Limb (tissue), 2 donors: ENCODE measurements at regions not wholly inside any gene's neighbourhood (a gene's known extent, or its start where the extent isn't known, plus 50 kb on each side); places are given as distances from the start of the nearest gene placed in this dataset.
"Not testable (repeated sequence)": the region's sequence is repeated elsewhere in the genome, so short reads cannot be mapped to it uniquely, and the experiment has no call there.

Experiments used
- DNase-seq, 2 donors: peaks; one replicate each; pipeline ENCODE4 v3.0.0-alpha.2; 2016; ENCODE audit errors: extremely low spot score in 2 of 2

DNA sequence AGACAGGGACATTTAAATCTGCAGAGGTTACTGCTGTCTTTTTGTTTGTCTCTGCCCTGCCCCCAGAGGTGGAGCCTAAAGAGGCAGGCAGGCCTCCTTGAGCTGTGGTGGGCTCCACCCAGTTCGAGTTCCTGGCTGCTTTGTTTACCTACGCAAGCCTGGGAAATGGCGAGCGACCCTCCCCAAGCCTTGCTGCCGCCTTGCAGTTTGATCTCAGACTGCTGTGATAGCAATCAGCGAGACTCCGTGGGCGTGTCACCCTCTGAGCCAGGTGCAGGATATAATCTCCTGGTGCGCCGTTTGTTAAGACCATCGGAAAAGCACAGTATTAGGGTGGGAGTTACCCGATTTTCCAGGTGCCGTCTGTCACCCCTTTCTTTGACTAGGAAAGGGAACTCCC lies 93.3 kb downstream of the ANKRD30BL start:
- not testable (repeated sequence) for DNase-seq

DNA sequence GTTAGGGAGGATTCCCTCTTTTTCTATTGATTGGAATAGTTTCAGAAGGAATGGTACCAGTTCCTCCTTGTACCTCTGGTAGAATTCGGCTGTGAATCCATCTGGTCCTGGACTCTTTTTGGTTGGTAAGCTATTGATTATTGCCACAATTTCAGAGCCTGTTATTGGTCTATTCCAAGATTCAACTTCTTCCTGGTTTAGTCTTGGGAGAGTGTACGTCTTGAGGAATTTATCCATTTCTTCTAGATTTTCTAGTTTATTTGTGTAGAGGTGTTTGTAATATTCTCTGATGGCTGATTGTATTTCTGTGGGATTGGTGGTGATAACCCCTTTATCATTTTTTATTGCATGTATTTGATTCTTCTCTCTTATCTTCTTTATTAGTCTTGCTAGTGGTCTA lies 96.4 kb downstream of the ANKRD30BL start:
- DNase-seq, result not testable (repeated sequence)

DNA sequence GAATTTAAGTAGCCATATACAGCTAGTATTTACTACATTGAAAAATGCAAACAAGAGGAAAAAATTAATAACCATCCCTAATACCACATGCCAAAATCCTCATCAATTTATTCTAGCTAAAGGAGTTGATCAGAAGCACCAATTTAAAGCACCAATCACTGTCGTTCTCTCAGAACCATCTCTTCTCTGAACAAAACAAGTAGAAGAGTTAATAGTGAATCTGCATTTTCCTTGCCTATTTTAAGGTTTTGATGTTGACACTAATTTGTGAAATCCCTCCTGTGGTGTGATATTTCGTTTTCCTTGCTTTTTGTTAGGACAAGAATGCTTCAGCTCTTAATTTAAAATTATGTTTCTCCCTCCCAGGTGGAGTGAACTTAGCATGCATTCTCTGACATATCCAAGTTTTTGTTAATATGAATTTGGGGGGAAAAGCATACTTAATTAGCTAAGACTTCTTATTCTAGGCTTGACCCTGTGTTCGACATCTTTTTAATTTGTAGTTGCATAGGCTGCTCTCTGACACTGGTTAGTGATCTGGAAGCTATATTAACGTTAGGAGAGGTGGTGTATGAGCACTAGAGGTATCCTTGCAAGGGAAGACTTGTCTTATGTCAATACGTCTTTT lies 122.0 kb downstream of the ANKRD30BL start:
- not testable (repeated sequence) for DNase-seq

DNA sequence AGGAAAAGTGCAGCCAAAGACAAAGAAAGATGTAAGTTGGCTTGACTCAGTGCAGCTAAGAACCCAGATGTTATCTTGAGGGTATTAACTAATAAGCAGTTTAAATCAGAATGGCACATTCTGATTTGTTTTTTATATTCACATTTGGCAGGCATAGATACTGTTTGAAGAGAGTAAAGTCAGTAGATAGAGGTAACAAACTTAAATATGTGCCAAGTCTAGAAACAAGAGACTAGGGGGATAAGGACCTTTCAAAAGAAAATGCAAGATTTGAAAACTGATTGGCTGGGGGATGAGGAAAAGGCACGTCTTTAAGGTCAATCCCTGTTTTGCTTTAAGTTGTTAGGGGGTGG lies 122.9 kb downstream of the ANKRD30BL start:
- not testable (repeated sequence) for DNase-seq

DNA sequence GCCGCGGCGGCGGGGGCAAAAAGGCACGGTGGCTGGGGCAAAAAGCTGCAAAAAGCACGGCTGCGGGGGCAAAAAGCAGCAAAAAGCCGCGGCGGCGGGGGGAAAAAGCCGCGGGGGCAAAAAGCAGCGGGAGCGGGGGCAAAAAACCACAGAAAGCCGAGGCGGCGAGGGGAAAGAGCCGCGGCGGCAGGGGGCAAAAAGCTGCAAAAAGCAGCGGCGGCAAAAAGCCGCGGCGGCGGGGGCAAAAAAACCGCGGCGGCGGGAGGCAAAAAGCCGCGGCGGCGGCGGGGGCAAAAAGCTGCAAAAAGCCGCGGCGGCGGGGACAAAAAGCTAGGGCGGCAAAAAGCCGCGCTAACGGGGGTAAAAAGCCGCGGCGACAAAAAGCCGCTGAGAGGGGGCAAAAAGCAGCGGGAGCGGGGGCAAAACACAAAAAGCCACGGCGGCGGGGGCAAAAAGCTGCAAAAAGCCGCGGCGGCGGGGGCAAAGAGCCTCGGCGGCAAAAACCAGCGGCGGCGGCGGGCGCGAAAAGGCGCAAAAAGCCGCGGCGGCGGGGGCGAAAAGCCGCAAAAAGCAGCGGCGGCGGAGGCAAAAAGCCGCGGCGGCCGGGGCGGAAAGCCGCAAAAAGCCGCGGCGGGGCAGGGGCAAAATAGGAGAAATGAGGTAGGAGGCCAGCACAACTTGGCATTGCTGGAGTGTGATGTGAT lies 123.4 kb downstream of the ANKRD30BL start:
- peak in 1 of 2 donors; percentile 47 for DNase-seq

DNA sequence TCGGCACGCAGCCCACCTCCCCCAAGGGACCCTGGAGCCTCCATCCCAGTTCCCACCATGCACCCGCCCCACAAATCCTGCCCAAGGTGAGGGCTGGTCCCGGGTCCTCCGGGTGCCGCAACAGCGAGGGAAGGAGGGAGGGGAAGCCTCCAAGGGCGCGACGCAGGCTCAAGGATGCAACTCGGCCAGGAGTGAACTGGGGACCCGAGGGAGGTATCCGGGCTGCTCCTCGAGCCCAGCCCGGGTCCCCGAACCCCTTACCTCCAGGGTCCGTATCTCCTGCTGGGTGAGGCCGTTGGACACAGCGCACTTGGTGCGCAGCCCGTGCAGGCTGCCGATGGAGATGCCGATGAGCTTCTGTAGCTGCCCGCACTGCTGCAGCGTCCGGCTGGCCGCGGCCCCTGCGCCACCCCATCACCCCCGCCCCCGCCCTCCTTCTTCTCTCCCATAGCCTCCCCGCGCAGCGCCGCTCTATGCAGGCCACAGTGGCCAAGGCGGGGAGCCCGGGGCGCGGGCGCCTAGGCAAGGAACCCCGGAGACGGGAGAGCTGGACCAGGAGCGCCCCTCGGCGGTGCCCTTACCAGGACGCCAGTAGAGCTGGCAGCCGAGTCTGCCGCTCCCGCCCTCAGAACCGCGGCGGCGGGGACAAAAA lies 124.1 kb downstream of the ANKRD30BL start:
- DNase-seq, result peak in 1 of 2 donors; percentile 67

DNA sequence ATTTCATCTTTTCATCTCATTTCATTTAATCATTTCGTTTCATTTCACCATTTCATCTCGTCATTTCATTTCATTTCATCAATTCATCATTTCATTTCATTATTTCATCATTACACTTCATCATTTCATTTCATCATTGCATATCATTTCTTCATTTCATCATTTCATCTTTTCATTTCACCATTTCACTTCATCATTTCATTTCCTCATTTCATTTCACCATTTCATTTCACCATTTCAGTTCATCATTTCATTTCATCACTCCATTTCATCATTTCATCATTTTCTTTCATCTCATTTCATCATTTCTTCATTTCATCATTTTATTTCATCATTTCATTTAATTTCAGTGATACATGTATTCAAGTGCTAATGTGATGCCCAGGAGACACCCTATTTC lies 127.1 kb downstream of the ANKRD30BL start:
- no peak for DNase-seq

DNA sequence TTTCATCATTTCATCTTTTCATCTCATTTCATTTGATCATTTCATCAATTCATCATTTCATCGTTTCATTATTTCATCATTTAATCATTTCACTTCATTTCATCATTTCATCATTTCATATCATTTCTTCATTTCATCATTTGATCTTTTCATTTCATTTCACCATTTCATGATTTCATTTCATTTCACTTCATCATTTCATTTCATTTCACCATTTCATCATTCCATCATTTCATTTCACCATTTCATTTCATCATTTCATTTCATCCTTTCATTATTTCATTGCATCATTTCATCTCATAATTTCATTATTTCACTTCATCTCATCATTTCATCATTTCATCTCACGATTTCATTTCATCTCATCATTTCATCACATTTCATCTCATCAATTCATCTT lies 127.8 kb downstream of the ANKRD30BL start:
- no peak for DNase-seq

DNA sequence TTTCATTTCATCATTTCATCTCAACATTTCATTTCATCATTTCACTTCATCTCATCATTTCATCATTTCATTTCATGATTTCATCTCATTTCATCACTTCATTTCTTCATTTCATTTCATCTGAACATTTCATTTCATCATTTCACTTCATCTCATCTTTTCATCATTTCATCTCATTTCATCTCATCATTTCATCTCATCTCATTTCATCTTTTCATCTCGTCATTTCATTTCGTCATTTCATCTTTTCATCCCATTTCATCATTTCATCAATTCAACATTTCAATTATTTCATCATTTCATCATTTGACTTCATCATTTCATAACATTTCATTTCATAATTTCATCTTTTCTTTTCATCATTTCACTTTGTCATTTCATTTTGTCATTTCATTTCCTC lies 128.4 kb downstream of the ANKRD30BL start:
- DNase-seq, result no peak

DNA sequence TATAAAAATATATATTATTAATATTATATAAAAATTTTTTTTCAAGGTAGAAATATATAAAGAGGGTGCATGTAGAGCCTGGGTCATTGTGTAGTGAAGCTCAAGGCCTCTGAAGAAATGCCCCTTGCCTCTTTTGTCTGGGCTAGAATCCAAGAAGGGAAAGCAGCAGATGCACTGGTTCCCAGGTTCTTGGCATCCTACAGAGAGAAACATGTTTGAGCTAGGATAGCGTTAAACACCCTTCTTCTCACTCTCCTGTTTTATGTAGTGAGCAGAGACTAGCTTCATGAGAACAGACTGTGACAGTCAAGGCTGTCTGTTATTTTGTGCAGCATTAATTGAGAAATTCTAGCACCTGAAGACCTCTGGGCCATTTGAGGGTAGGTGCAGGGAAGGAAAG lies 149.7 kb downstream of the ANKRD30BL start:
- DNase-seq, result not testable (repeated sequence)

DNA sequence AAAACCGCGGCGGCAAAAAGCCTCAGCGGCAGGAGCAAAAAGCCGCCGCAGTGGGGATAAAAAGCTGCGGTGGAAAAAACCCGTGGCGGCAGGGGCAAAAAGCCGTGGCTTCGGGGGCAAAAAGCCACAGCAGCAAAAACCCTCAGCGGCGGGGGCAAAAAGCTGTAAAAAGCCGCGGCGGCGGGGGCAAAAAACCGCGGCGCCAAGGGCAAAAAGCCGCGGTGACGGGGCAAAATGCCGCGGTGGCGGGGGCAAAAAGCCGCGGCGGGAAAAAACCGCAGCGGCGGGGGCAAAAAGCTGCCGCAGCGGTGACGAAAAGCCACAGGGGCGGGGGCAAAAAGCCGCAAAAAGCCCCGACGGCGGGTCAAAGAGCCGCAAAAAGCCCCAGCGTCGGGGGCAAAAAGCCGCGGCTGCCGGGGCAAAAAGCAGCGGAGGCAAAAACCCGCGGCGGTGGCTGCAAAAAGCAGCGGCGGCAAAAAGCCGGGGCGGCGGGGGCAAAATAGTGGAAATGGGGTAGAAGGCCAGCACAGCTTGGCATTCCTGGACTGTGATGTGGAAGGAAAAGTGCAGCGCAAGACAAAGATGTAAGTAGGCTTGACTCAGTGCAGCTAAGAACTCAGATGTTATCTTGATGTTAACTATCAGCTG lies 151.8 kb downstream of the ANKRD30BL start:
- DNase-seq, result peak in 1 of 2 donors; percentile 42

DNA sequence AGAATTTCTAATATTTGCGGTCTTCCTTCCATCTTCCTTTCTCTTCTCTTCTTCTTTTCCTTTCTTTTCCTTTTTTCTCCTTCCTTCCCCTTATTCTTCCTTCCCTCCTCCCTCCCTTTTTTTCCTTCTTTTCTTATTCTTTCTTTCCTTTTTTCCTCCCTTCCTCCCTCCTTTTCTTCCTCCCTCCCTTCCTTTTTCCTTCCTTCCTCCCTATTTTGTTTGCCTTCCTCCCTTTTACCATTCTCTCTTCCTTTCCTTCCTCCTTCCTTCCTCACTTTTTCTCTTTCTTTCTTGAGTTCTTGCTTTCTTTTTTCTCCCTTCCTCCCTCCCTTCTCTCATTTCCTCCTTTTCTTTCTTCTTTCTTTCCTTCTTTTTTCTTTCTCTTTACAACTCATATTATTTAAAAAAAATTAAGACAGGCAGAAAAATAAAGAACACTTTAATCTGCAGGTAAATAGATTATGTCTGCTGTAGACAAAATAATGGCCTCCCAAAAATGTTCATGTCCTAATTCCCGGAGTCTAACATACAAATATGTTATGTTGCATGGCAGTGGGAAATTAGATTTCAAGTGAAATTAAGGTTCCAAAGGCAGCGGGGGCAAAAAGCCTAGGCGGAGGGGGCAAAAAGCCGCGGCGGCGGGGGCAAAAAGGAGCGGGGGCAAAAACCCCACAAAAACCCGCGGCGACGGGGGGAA lies 152.4 kb downstream of the ANKRD30BL start:
- DNase-seq, result no peak

DNA sequence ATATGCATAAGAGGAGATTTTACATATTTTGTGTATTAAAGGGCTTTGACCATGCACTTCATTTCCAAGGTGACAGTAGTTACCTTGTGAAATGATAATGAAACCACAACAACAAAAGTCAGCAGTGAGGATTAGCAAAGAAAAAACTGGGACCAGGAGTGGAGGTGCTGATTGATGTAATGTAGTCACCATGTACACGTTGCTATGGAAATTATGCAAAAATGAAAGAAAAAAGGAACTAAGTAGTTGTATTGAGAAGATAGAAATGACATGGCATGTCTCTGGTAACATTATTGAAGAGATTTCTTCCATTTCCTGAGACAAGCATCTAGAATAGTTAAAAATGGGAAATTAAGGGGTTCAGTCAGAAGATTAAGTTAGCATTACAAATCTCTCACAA lies 171.0 kb downstream of the ANKRD30BL start:
- not testable (repeated sequence) for DNase-seq

DNA sequence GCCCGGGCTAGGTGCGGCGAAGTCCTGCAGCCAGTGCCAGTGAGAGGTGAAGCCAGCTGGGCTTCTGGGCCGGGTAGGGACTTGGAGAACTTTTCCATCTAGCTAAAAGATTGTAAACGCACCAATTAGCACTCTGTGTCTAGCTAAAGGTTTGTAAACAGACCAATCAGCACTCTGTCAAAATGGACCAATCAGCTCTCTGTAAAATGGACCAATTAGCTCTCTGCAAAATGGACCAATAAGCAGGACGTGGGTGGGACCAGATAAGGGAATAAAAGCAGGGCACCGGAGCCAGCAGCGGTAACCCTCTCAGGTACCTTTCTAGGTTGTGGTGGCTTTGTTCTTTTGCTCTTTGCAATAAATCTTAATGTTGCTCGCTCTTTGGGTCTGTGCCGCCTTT lies 195.1 kb downstream of the ANKRD30BL start:
- not testable (repeated sequence) for DNase-seq

DNA sequence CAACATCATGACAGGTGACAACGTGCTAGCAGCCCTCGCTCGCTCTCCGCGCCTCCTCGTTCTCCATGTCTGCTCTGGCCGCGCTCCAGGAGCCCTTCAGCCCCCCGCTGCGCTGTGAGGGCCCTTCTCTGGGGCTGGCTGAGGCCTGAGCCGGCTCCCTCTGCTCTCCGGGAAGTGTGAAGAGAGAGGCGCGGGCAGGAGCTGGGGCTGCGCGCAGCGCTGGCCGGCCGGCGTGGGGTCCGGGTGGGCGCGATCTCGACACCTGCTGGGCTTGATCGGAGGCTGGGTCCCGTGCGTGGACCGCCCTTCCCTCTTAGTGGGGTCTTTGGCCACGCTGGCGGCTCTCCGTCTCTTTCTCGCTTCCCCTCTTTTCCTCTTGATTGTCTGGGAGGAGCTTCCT lies 195.5 kb downstream of the ANKRD30BL start:
- no peak for DNase-seq

DNA sequence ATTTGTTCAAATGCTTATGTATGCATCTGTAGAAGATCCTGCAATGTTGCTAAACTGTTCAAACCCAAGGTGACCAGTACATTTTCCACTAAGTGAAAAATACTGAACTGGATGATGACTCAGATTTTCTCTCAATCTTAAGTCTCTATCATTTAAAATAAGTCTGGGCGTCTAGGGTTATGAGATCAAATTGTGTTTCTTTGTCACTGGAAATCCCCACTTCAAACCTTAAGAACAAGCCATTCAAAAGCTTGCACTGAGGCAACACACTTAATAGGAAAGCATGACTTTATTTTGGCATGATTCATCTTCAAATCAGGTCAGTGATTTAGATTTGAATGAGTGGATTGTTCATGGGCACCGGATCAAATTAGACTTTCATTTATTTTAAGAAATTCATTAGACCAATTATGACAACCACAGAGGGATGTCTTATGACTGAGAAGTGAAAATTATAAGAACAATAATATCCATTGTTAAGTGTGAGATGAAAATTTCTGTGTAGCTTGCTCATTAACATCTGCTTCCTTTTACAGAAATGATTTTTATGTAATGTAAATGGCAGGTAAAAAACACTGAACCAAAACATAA lies 203.6 kb downstream of the ANKRD30BL start:
- DNase-seq, result not testable (repeated sequence)

DNA sequence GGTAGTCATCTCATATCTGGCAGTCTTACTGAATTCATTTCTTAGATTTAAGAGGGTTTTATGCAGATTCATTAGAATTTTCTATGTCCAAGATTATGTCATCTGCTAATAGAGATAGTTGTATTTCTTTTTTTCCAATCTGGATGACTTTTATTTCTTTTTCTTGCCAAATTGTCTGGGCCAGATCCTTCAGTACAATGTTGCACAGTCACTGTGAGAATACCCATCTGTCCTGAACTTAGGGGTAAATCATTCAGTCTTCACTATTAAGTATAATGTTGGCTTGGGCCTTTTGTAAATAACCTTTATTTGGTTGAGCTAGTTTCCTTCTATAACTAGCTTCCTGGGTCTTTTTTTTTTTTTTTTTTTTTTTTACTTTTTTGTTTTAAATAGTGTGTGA lies 213.1 kb downstream of the ANKRD30BL start:
- DNase-seq, result not testable (repeated sequence)

DNA sequence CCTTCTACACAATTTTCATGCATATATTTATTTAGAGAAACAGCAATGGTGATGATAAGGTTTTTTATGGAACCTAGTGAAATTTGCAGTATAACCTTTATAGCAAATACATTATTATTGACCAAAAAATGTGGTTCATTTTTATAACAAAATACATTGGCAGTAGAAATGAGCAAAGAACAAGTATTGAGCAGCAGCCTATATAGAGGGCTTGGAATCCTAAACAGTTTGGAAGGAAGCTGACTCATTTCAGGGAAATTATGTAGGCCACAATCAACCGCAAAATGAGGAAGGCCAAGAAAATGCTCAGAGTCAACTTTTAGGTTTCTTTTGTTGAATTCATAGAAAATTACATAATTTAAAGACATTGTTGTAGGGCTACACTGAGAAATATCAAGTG lies 238.5 kb downstream of the ANKRD30BL start:
- not testable (repeated sequence) for DNase-seq

DNA sequence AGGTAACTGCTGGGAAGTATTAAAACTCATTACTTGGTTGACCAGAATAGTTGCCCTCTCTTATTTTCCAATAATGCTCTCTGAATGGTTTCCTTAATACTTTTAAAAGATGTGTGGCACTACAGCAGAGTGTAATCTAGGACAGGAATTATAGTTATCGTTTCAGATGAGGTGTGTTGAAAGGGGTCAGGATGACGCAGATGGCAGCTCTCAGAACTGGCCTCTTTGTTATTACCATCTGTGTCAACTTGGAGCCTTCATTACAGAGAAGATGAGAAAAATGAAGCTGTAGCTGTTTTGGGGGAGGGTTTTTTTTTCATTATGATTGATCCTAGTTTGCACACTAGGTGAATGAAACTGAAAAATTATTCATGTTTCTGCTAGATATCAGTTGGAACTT lies 238.9 kb downstream of the ANKRD30BL start:
- not testable (repeated sequence) for DNase-seq
